Gastrocnemius medialis (tissue), 4 donors: ENCODE measurements at regions not wholly inside any gene's neighbourhood (a gene's known extent, or its start where the extent isn't known, plus 50 kb on each side); places are given as distances from the start of the nearest gene placed in this dataset.

ENCODE experiments used
- CTCF ChIP-seq, 5 experiments: fragments of 450-650 bp in 3 of 5; fragments of 200-600 bp in 2 of 5; sonication (generic) in 2 of 5; IDR thresholded peaks in 4 of 5; conservative IDR thresholded peaks in 1 of 5; 1 replicate in 4 of 5; 2 replicates in 1 of 5; pipeline ENCODE4 v1.5.1; 2016 to 2019; ENCODE audit warnings: antibody characterized with exemption in 5 of 5, mild to moderate bottlenecking in 3 of 5, moderate library complexity in 3 of 5
- POLR2A ChIP-seq, 2 donors: fragments of 450-650 bp; IDR thresholded peaks; one replicate each; pipeline ENCODE4 v1.6.1; 2017; ENCODE audit warnings: antibody characterized with exemption in 2 of 2, mild to moderate bottlenecking in 2 of 2, moderate library complexity in 2 of 2

- TF ChIP-seq CTCF (IDR thresholded peaks at IDR 0.05 in 4 of 5, conservative IDR thresholded peaks at IDR 0.05 in 1 of 5) (no peak), POLR2A (IDR thresholded peaks at IDR 0.05) (no peak)
Measured at GRCh38 chr2:57821088-57821487, 225.5 kb upstream of the VRK2 start.
